ENCODE measurements at regions not wholly inside any gene's neighbourhood (a gene's known extent, or its start where the extent isn't known, plus 50 kb on each side); places are given as distances from the start of the nearest gene placed in this dataset.
"Not testable (repeated sequence)": the region's sequence is repeated elsewhere in the genome, so short reads cannot be mapped to it uniquely, and the experiment has no call there.

GRCh38 chr16:59944041-59944440 is 1209.9 kb upstream of the GOT2 start:
- TF ChIP-seq CTCF (IDR thresholded peaks at IDR 0.05; ENCODE audit: low read depth, low read length, poor library complexity, severe bottlenecking); EZH2phosphoT487 (IDR thresholded peaks at IDR 0.05; ENCODE audit: borderline replicate concordance, low read length): not testable (repeated sequence)

Measured in DOHH2 (cell line).